Cardiac fibroblast (primary cell): ENCODE measurements at regions not wholly inside any gene's neighbourhood (a gene's known extent, or its start where the extent isn't known, plus 50 kb on each side); places are given as distances from the start of the nearest gene placed in this dataset.

ENCODE experiments used
- DNase-seq, 2 donors: peaks; one replicate each; pipeline versions ENCODE4 v3.0.0 to v3.0.0-alpha.2; 2010; ENCODE audit warnings: low read depth in 2 of 2
- H3K4me3 ChIP-seq, 2 donors: replicated peaks in 1 of 2; 1 replicate in 1 of 2; 2 replicates in 1 of 2; pipeline ENCODE4 v1.5.1; 2011; ENCODE audit warnings: low read depth in 2 of 2, low read length in 2 of 2, mild to moderate bottlenecking in 2 of 2, moderate library complexity in 1 of 2
- CTCF ChIP-seq: IDR thresholded peaks from one replicate; pipeline ENCODE4 v1.5.1; 2011; ENCODE audit warnings: low read depth, mild to moderate bottlenecking, low read length, inconsistent platforms

- TF ChIP-seq CTCF, result no peak
- H3K4me3 ChIP-seq, result no peak overlapping the region
- DNase-seq, result no peak
Measured at GRCh38 chrX:30150196-30150895, 65.0 kb upstream of the MAGEB2 start.

DNA sequence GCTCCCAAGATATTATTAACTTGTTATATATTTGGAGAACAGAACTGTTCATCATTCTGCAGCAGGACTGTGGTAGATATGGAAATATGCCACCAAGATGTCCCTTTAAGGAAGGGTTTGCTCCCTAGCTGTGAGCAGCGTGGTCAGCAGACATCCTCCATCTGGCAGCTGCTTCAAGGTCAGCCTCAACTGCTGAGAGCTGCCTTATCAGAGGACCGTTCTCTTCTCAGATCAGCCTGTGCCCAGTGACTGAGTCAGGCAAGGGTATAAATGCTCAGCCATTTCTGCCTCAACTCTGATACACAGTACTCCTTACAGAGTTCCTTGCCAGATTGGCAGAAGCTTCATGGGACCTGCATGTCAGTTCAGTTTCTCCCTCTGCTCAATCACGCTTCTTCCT lies 63.4 kb upstream of the MAGEB2 start:
- no peak for TF ChIP-seq CTCF
- DNase-seq, result no peak

GRCh38 chrX:30153175-30153880 lies 62.0 kb upstream of the MAGEB2 start:
- no peak for DNase-seq
- H3K4me3 ChIP-seq, result no peak overlapping the region
- TF ChIP-seq CTCF, result no peak

More for the DNA sequence above, 63.4 kb upstream of the MAGEB2 start:
- H3K4me3 ChIP-seq, result no peak overlapping the region

- no peak for TF ChIP-seq CTCF
- peak in 1 of 2 donors; percentile 19 for DNase-seq
- H3K4me3 ChIP-seq, result no peak overlapping the region
Measured at GRCh38 chrX:30153881-30154260, 61.5 kb upstream of the MAGEB2 start.

- DNase-seq, result no peak
- TF ChIP-seq CTCF, result no peak
- no peak overlapping the region for H3K4me3 ChIP-seq
Measured at GRCh38 chrX:30156009-30156408, 59.4 kb upstream of the MAGEB2 start.

- TF ChIP-seq CTCF, result no peak
- DNase-seq, result no peak
- no peak overlapping the region for H3K4me3 ChIP-seq
Measured at GRCh38 chrX:30156880-30157560, 58.3 kb upstream of the MAGEB2 start.
